ENCODE measurements at regions not wholly inside any gene's neighbourhood (a gene's known extent, or its start where the extent isn't known, plus 50 kb on each side); places are given as distances from the start of the nearest gene placed in this dataset.

DNA sequence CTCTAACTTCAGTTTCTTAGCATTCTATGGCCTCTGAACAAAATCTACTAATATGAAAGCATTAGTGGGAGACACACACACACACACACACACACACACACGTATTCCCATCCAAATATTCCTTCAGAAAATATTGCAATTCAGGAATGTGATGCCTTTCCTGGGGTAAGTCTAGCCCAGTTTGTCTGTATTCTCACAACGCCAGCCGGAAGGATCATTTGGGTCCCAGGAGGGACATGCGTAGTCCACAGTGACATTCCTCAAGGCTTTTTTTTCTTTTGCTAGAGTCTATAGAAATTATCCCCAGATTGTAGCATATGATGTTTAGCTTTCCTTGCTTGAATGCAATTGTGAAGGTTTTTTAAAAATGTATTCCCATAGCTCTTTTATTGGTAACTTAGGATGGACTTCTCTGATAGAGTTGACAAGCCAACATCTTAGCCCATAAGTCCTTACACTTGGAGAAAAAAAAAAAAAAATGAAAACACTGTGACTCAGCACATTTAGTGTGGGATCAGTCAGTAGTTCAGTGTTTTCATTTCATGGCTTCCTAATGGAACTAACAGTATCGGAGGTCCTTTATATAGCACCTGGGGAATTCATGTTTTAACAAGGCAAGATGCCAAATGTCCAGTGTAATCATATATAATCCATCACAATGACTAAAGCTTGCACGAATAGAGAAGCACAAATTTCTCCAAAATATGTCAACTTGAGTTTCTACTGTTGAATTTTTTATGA, 316.5 kb downstream of the DIRAS2 start:
- DNase-seq, result no peak
- 72 to 73% methylated on average over 3 to 6 of the region's 6 CpGs for WGBS, 2 donors (ENCODE audit: low coverage in 1 of 2)
- in situ Hi-C loops (cut with MboI; ENCODE audit: low pct_ligation_motif_present in 1 of 4, low pct_unique_long_range_greater_than_20kb in 1 of 4, low sequenced_read_pairs in 3 of 4), result no loop called here
- TF ChIP-seq EP300 (IDR thresholded peaks at IDR 0.05; ENCODE audit: low read depth), result no peak
- no peak for TF ChIP-seq POLR2AphosphoS5 (IDR thresholded peaks at IDR 0.05)
- no peak for TF ChIP-seq POLR2A (IDR thresholded peaks at IDR 0.05)
- TF ChIP-seq CTCF (IDR thresholded peaks at IDR 0.05), result no peak
- intact Hi-C loops (cut with DNase I; ENCODE audit: low total_unique reads), result no loop called here
- Histone ChIP-seq H3K27ac (no peak overlapping the region), H3K4me3 (no peak overlapping the region), H3K36me3 (no peaks in the 10 kb centered on the region), H3K9me3 (no peaks in the 10 kb centered on the region), H3K27me3 (no peaks in the 10 kb centered on the region), H3K4me1 (no peaks in the 10 kb centered on the region)

GRCh38 chr9:90330231-90330630, 312.4 kb downstream of the DIRAS2 start:
- no peaks in the 10 kb centered on the region for H3K36me3 ChIP-seq
- TF ChIP-seq POLR2A (IDR thresholded peaks at IDR 0.05) (no peak), CTCF (IDR thresholded peaks at IDR 0.05) (no peak), EP300 (IDR thresholded peaks at IDR 0.05; ENCODE audit: low read depth) (no peak), POLR2AphosphoS5 (IDR thresholded peaks at IDR 0.05) (no peak)
- H3K27me3 ChIP-seq, result no peaks in the 10 kb centered on the region
- intact Hi-C loops (cut with DNase I; ENCODE audit: low total_unique reads), result no loop called here
- no peak for DNase-seq
- no peaks in the 10 kb centered on the region for H3K9me3 ChIP-seq
- H3K27ac ChIP-seq, result no peak overlapping the region
- peaks cover 0 to 2% (median 0%) of the 10 kb centered on the region in 4 donors for H3K4me1 ChIP-seq
- WGBS, 2 donors (ENCODE audit: low coverage in 1 of 2), result 95 to 100% methylated on average over 1 to 3 of the region's 3 CpGs
- H3K4me3 ChIP-seq, result no peak overlapping the region
- in situ Hi-C loops (cut with MboI; ENCODE audit: low pct_ligation_motif_present in 1 of 4, low pct_unique_long_range_greater_than_20kb in 1 of 4, low sequenced_read_pairs in 3 of 4), result no loop called here

DNA sequence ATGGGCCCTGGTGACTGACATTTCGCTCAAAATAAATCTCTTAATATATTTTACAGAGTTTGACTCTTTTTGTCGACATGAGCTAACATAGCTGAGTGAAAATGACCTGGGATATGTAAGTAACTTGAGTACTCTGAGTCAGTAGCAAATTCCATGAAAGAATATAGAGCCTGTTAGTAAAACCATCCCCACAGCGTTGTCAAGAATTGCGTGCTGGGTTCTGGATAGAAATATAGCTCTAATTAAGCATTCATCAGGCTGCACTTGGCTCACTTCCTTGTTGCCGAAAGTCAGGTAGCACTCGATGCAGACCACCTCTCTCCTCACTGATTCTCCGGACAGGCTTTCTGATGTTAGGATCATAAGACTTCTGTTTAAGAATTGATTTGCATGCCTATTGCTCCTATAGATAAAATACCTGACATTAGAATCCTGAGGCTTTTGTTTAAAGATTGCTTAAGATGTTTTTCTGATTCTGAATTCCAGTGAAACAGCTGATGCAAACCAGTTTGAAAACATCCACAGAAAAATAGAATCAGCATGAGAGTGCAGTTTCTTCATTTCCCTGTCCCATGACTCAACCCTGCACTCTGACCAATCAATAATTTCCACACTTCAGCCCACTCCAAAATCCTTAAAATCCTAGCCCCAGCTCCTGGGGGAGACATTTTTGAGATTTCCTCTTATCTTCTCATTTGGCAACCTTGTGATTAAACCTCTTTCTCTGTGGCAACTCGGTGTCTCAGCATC, 310.6 kb downstream of the DIRAS2 start:
- 80% methylated on average over 7 to 8 of the region's 8 CpGs for WGBS, 2 donors (ENCODE audit: low coverage in 1 of 2)
- DNase-seq, result no peak
- intact Hi-C loops (cut with DNase I; ENCODE audit: low total_unique reads) (no loop called here), in situ Hi-C loops (cut with MboI; ENCODE audit: low pct_ligation_motif_present in 1 of 4, low pct_unique_long_range_greater_than_20kb in 1 of 4, low sequenced_read_pairs in 3 of 4) (no loop called here)
- H3K9me3 ChIP-seq, result no peaks in the 10 kb centered on the region
- peaks cover 0 to 2% (median 0%) of the 10 kb centered on the region in 4 donors for H3K4me1 ChIP-seq
- no peak overlapping the region for H3K27ac ChIP-seq
- H3K4me3 ChIP-seq, result no peak overlapping the region
- H3K36me3 ChIP-seq, result no peaks in the 10 kb centered on the region
- TF ChIP-seq CTCF (IDR thresholded peaks at IDR 0.05) (no peak), POLR2A (IDR thresholded peaks at IDR 0.05) (no peak), EP300 (IDR thresholded peaks at IDR 0.05; ENCODE audit: low read depth) (no peak), POLR2AphosphoS5 (IDR thresholded peaks at IDR 0.05) (no peak)
- no peaks in the 10 kb centered on the region for H3K27me3 ChIP-seq

- no peaks in the 10 kb centered on the region for H3K9me3 ChIP-seq
- intact Hi-C loops (cut with DNase I; ENCODE audit: low total_unique reads) (no loop called here), in situ Hi-C loops (cut with MboI; ENCODE audit: low pct_ligation_motif_present in 1 of 4, low pct_unique_long_range_greater_than_20kb in 1 of 4, low sequenced_read_pairs in 3 of 4) (no loop called here)
- no peak for DNase-seq
- TF ChIP-seq CTCF (IDR thresholded peaks at IDR 0.05), result no peak
- no peak for TF ChIP-seq POLR2A (IDR thresholded peaks at IDR 0.05)
- no peak for TF ChIP-seq POLR2AphosphoS5 (IDR thresholded peaks at IDR 0.05)
- no peak for TF ChIP-seq EP300 (IDR thresholded peaks at IDR 0.05; ENCODE audit: low read depth)
- 50 to 57% methylated on average over 2 of the region's 2 CpGs for WGBS, 2 donors (ENCODE audit: low coverage in 1 of 2)
- H3K4me3 ChIP-seq, result no peak overlapping the region
- H3K27me3 ChIP-seq, result no peaks in the 10 kb centered on the region
- H3K36me3 ChIP-seq, result no peaks in the 10 kb centered on the region
- no peak overlapping the region for H3K27ac ChIP-seq
- H3K4me1 ChIP-seq, result peaks cover 0 to 2% (median 0%) of the 10 kb centered on the region in 4 donors
Observed at GRCh38 chr9:90333226-90333625, 309.4 kb downstream of the DIRAS2 start.
